GM19372 (cell line): ENCODE measurements at regions not wholly inside any gene's neighbourhood (a gene's known extent, or its start where the extent isn't known, plus 50 kb on each side); places are given as distances from the start of the nearest gene placed in this dataset.

Source experiments
- ATAC-seq: cut with Tn5 transposase; IDR thresholded peaks from one replicate; pipeline ENCODE4 v1.9.1; 2021; ENCODE audit warnings: mild to moderate bottlenecking, low read depth, moderate library complexity; ENCODE audit not compliant: unreplicated experiment

DNA sequence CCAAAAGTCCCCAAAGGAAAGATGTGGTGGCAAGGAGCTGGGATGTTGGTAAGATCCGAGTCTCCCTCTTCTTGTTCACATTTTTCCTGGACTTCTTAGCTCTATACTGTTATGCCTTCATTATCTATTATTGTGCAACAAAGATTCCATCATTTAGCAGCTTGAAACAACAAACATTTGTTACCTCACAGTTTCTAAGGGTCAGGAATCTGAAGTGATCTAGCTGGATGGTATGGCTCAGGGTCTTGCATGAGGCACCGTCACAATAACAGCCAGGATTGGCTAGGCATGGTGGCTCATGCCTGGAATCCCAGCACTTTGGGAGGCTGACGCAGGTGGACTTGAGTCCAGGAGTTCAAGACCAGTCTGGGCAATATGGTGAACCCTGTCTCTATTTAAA is 51.1 kb upstream of the KRAS start:
- ATAC-seq = no peak
